ENCODE measurements at regions not wholly inside any gene's neighbourhood (a gene's known extent, or its start where the extent isn't known, plus 50 kb on each side); places are given as distances from the start of the nearest gene placed in this dataset.

DNA sequence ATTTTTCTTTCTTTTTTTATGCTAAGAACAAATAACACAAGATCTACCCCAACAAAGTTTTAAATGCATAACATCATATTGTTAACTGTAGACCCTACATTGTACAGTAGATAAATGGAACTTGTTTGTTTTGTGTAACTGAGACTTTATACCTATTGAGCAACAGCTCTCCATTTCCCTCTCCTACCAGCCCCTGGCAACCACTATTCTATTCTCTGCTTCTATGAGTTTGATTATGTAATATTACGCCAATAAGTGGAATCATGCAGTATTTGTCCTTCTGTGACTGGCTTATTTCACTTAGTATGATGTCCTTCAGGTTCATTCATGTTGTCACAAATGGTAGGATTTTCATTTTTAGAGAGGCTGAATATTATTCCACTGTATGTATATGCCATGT is 308.2 kb upstream of the PRR16 start:
- no peak overlapping the region for H3K4me3 ChIP-seq
- no peaks in the 10 kb centered on the region for H3K4me1 ChIP-seq
- H3K9me3 ChIP-seq, result no peaks in the 10 kb centered on the region
- DNase-seq, result no peak
- H3K27ac ChIP-seq, result no peak overlapping the region
- intact Hi-C loops (cut with DNase I), result no loop called here
- peak; percentile 57 to 80 for ATAC-seq
- no peaks in the 10 kb centered on the region for H3K27me3 ChIP-seq (ENCODE audit: low read depth)
- TF ChIP-seq, protein P1, sequence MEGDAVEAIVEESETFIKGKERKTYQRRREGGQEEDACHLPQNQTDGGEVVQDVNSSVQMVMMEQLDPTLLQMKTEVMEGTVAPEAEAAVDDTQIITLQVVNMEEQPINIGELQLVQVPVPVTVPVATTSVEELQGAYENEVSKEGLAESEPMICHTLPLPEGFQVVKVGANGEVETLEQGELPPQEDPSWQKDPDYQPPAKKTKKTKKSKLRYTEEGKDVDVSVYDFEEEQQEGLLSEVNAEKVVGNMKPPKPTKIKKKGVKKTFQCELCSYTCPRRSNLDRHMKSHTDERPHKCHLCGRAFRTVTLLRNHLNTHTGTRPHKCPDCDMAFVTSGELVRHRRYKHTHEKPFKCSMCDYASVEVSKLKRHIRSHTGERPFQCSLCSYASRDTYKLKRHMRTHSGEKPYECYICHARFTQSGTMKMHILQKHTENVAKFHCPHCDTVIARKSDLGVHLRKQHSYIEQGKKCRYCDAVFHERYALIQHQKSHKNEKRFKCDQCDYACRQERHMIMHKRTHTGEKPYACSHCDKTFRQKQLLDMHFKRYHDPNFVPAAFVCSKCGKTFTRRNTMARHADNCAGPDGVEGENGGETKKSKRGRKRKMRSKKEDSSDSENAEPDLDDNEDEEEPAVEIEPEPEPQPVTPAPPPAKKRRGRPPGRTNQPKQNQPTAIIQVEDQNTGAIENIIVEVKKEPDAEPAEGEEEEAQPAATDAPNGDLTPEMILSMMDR (IDR thresholded peaks at IDR 0.05), result no peak
- H3K36me3 ChIP-seq, result no peaks in the 10 kb centered on the region

DNA sequence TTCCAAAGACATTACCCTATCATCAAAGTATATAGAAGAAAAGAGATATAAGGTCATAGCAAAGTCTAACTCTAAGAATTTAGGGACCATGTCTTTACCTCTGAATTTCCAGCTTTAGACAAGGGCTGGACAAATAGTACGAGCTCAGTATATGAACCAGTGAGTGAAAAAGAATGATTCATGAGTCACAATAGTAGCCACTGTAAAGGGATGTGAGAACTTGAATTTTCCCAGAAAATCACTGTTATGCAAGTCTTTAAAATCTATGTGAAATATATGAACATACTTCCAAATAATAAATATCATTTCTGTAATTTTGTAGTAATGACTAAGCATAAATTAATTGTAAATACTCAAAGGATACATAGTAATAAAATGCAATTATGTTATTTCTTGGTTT is 305.9 kb upstream of the PRR16 start:
- Histone ChIP-seq H3K36me3 (no peaks in the 10 kb centered on the region), H3K4me3 (no peak overlapping the region), H3K4me1 (no peaks in the 10 kb centered on the region), H3K27ac (no peak overlapping the region), H3K27me3 (ENCODE audit: low read depth) (no peaks in the 10 kb centered on the region), H3K9me3 (no peaks in the 10 kb centered on the region)
- intact Hi-C loops (cut with DNase I), result no loop called here
- no peak for DNase-seq
- ATAC-seq, result no peak
- TF ChIP-seq, protein P1 (IDR thresholded peaks at IDR 0.05), result no peak

DNA sequence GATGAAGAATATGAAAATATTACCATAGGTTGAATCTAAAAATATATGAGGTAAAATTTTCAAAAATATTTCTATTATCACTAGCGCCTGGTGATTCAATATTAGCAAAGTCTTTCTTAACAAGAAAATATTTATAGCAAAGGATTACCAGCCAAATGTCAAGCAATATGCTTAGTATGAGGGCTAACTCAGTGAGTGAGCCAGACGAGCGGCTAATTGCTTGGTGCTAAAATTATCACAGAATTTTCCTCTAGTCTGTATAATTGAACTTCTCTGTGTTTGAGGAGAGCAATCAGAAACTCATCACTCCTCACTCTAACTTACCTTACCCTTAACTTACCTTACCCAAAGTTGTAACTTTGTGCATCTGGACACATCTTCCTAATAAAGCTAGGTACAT is 304.9 kb upstream of the PRR16 start:
- no peaks in the 10 kb centered on the region for H3K4me1 ChIP-seq
- intact Hi-C loops (cut with DNase I), result no loop called here
- H3K4me3 ChIP-seq, result no peak overlapping the region
- no peaks in the 10 kb centered on the region for H3K27me3 ChIP-seq (ENCODE audit: low read depth)
- no peaks in the 10 kb centered on the region for H3K36me3 ChIP-seq
- TF ChIP-seq, protein P1 (IDR thresholded peaks at IDR 0.05), result no peak
- DNase-seq, result no peak
- H3K9me3 ChIP-seq, result no peaks in the 10 kb centered on the region
- no peak overlapping the region for H3K27ac ChIP-seq
- no peak for ATAC-seq

DNA sequence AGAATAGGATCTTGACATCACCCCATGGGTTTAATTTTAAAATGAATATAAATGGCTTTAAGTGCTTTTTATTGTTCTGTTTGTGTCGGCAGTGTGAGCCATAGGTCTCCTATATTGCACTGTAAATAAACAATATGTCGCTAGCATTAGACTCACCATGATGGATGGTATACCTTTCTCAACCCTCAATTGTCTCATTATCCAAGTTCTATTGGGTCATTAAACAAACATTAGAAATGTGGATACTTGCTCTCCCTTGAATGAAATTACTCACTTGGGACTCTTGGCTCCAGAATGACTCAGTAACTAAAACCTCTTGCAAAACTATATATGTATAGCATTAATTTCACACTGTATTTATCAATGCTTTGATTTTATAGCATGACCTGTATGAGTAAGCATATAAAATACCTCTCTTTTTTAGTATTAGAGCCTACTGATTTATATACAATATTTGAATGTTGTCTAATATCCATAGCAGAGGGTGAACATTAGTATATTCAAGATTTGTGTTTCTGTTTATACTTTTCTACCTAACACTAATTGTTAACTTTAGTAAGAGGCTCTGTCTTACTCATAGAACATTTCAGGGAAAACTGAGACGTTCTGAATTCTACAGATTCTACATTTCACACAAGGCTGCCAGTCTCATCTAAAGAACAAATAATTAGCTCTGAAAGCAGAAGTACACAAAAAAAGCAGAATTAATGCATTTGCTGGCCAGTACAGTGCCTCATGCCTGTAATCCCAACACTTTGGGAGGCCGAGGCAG is 303.8 kb upstream of the PRR16 start:
- no peaks in the 10 kb centered on the region for H3K4me1 ChIP-seq
- H3K9me3 ChIP-seq, result no peaks in the 10 kb centered on the region
- no peak overlapping the region for H3K4me3 ChIP-seq
- H3K36me3 ChIP-seq, result no peaks in the 10 kb centered on the region
- no peak for DNase-seq
- intact Hi-C loops (cut with DNase I), result no loop called here
- ATAC-seq, result no peak
- no peaks in the 10 kb centered on the region for H3K27me3 ChIP-seq (ENCODE audit: low read depth)
- TF ChIP-seq, protein P1 (IDR thresholded peaks at IDR 0.05), result no peak
- H3K27ac ChIP-seq, result no peak overlapping the region

DNA sequence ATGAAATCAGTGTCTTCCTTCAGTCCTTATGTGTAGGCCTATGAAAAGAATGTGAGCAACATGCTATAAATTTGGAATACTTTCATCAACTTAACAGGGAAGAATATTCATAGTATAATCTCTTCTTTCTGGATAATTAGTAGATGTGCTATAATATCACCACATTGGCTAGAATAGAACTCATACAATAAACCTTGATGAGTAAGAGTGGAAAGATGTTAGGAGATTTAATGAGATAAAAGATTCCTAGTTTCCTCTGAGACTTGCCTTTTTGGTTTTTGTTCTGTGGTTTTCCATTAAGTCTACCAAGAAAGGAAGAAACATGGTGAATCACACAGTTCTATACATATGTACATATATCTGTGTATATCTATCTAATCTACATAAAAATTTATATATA is 301.8 kb upstream of the PRR16 start:
- no peak for DNase-seq
- H3K27ac ChIP-seq, result no peak overlapping the region
- no peaks in the 10 kb centered on the region for H3K27me3 ChIP-seq (ENCODE audit: low read depth)
- no peaks in the 10 kb centered on the region for H3K4me1 ChIP-seq
- H3K36me3 ChIP-seq, result no peaks in the 10 kb centered on the region
- no peak overlapping the region for H3K4me3 ChIP-seq
- no peaks in the 10 kb centered on the region for H3K9me3 ChIP-seq
- intact Hi-C loops (cut with DNase I), result no loop called here
- ATAC-seq, result no peak
- TF ChIP-seq, protein P1 (IDR thresholded peaks at IDR 0.05), result no peak
